Osteocyte (in vitro differentiated cells): ENCODE measurements at regions not wholly inside any gene's neighbourhood (a gene's known extent, or its start where the extent isn't known, plus 50 kb on each side); places are given as distances from the start of the nearest gene placed in this dataset.

Experiments used
- DNase-seq: peaks from one replicate; pipeline ENCODE4 v3.0.0; 2021; ENCODE audit warnings: mixed read lengths; ENCODE audit not compliant: unreplicated experiment; ENCODE audit errors: extremely low spot score
- H3K27ac Mint-ChIP-seq: one replicate; pipeline ENCODE4 v1.8.0; 2021; ENCODE audit warnings: mild to moderate bottlenecking, mixed read lengths; ENCODE audit not compliant: unreplicated experiment
- H3K27me3 Mint-ChIP-seq: one replicate; pipeline ENCODE4 v1.8.0; 2021; ENCODE audit warnings: mixed read lengths; ENCODE audit not compliant: unreplicated experiment
- H3K36me3 Mint-ChIP-seq: one replicate; pipeline ENCODE4 v1.8.0; 2021; ENCODE audit warnings: mixed read lengths; ENCODE audit not compliant: unreplicated experiment
- H3K4me1 Mint-ChIP-seq: one replicate; pipeline ENCODE4 v1.8.0; 2021; ENCODE audit warnings: mixed read lengths; ENCODE audit not compliant: unreplicated experiment
- H3K4me3 Mint-ChIP-seq: one replicate; pipeline ENCODE4 v1.8.0; 2021; ENCODE audit warnings: mild to moderate bottlenecking, moderate library complexity, mixed read lengths; ENCODE audit not compliant: unreplicated experiment
- H3K9me3 Mint-ChIP-seq: one replicate; pipeline ENCODE4 v1.8.0; 2021; ENCODE audit warnings: mixed read lengths; ENCODE audit not compliant: unreplicated experiment
- TF ChIP-seq, protein P1 (sequence below): fragments of 200-600 bp; sonication (generic); IDR thresholded peaks from 2 replicates; pipeline ENCODE4 v1.5.0; 2021; ENCODE audit warnings: antibody characterized with exemption, mild to moderate bottlenecking, moderate library complexity

DNA sequence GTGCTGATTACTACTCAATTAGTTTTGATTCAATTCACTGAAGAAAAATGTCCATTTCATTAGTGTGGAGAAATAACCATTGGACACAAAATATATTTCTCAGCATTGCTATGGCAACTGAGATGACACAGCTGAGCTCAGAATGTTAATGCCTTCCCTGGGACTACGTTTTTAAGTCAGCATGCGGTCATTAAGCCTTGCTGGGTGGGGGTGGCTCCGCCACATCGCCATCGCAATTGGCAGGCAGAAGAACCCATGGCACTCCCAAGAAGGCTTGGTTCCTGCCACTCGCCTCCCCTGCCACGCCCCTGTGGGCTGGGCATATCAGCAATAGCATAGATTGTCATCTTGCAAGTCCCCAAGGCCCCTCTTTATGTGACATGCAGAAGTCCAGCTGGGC, 256.7 kb upstream of the CAMK1G start:
- Mint-ChIP-seq H3K4me1 (no peaks in the 10 kb centered on the region), H3K27ac (no peak overlapping the region), H3K36me3 (no peaks in the 10 kb centered on the region), H3K27me3 (peaks cover 22% of the 10 kb centered on the region), H3K9me3 (no peaks in the 10 kb centered on the region), H3K4me3 (no peak overlapping the region)
- DNase-seq = no peak
- TF ChIP-seq, protein P1, sequence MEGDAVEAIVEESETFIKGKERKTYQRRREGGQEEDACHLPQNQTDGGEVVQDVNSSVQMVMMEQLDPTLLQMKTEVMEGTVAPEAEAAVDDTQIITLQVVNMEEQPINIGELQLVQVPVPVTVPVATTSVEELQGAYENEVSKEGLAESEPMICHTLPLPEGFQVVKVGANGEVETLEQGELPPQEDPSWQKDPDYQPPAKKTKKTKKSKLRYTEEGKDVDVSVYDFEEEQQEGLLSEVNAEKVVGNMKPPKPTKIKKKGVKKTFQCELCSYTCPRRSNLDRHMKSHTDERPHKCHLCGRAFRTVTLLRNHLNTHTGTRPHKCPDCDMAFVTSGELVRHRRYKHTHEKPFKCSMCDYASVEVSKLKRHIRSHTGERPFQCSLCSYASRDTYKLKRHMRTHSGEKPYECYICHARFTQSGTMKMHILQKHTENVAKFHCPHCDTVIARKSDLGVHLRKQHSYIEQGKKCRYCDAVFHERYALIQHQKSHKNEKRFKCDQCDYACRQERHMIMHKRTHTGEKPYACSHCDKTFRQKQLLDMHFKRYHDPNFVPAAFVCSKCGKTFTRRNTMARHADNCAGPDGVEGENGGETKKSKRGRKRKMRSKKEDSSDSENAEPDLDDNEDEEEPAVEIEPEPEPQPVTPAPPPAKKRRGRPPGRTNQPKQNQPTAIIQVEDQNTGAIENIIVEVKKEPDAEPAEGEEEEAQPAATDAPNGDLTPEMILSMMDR = no peak

DNA sequence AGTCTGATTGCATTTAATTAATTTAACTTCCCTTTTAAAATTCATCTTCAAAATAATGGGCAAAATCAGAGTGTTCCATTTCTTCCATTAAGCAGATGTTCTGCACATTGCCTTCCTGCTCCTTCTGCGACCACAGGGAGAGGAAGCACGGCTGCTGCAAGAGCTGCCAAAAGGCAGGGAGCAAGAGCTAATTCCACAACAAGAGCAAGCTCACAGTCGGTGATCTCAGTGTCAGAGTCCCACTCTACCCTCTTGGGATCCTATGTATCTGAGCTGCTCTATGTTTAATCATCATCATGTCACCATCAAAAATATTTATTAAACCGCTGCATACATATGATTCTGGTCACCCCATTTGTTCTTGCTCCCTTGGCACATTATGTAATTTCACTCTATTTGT, 255.3 kb upstream of the CAMK1G start:
- no peak overlapping the region for H3K4me3 Mint-ChIP-seq
- TF ChIP-seq, protein P1 = no peak
- H3K27ac Mint-ChIP-seq = no peak overlapping the region
- no peak for DNase-seq
- peaks cover 25% of the 10 kb centered on the region for H3K27me3 Mint-ChIP-seq
- H3K9me3 Mint-ChIP-seq = no peaks in the 10 kb centered on the region
- H3K4me1 Mint-ChIP-seq = no peaks in the 10 kb centered on the region
- no peaks in the 10 kb centered on the region for H3K36me3 Mint-ChIP-seq

DNA sequence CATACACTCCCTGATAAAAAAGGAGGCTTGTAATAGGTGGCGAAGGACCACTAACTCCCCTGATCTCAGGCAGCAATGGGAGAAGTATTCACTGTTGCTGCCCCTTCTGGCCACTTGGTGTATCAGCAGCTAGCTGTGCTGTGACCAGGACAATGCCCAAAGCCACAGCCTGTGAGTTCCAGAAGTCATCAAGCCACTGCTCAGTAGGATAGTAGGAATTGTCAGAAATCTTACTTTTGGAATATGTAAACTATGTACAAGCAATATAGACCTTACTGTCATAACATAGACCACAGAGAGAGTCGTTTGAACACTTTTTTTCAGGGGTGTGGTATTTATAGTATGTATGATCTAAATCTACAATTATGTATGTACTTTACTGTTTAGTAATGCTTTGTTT, 248.3 kb upstream of the CAMK1G start:
- TF ChIP-seq, protein P1 = peak; percentile 74
- Mint-ChIP-seq H3K9me3 (no peaks in the 10 kb centered on the region), H3K27me3 (peaks cover 41% of the 10 kb centered on the region), H3K36me3 (no peaks in the 10 kb centered on the region), H3K4me3 (no peak overlapping the region), H3K4me1 (no peaks in the 10 kb centered on the region), H3K27ac (no peak overlapping the region)
- no peak for DNase-seq

DNA sequence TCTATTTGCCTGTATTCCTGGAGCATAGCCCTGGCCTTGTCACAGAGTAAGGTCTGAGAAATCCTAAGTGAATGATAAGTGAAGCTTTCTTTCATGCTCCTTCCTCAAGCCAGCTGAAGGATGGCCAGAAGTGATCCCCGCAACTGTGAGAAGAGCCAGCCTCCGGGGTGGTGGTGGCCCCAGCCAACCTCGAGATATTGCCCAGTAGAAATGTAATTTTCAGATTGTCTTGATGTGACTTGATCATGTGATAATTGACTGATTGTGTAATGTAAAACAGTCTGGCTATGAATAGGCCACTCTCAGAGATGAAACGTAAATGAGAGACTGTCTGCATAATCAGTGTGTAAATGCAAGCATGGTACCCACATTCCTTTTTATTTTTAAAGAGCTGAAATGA, 242.4 kb upstream of the CAMK1G start:
- no peak for DNase-seq
- H3K27me3 Mint-ChIP-seq = peaks cover 40% of the 10 kb centered on the region
- H3K36me3 Mint-ChIP-seq = no peaks in the 10 kb centered on the region
- no peaks in the 10 kb centered on the region for H3K9me3 Mint-ChIP-seq
- H3K4me1 Mint-ChIP-seq = no peaks in the 10 kb centered on the region
- TF ChIP-seq, protein P1 = no peak
- no peak overlapping the region for H3K27ac Mint-ChIP-seq
- H3K4me3 Mint-ChIP-seq = no peak overlapping the region

DNA sequence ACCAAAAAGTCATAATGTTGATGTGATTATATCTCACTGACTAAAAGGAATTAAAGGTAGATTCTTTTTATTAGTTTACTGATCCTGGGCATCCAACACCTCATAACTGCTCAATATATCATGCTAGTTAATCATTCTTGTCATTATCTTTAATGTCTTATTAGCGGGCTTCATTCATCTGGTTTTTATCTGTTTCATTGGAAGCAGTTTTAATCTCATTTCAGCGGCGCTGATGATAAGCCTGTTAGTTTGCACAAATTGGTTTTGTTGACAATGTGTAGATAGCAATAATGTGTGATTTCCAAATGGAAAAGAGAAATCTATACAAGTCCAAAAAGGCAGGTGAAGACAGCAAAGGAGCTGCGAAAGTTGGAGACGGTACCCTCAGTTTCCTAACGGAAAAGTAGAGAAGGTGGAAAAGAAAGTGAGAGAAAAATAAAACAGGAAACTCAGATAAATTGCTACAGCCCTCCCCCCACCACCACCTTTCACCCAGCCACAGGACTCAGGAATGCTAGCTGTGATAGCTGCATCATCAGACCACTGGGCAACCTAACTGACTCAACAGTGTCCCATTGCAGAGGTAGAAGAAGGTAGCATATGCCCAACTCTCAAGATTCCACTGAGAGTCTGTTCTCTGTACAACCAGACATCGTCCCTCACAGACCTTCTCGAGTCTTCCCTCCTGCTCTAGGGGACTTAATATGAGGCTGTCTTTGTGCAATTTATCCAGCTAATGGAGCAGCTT, 241.7 kb upstream of the CAMK1G start:
- no peaks in the 10 kb centered on the region for H3K4me1 Mint-ChIP-seq
- H3K9me3 Mint-ChIP-seq = no peaks in the 10 kb centered on the region
- peaks cover 40% of the 10 kb centered on the region for H3K27me3 Mint-ChIP-seq
- DNase-seq = no peak
- TF ChIP-seq, protein P1 = no peak
- H3K4me3 Mint-ChIP-seq = no peak overlapping the region
- no peak overlapping the region for H3K27ac Mint-ChIP-seq
- no peaks in the 10 kb centered on the region for H3K36me3 Mint-ChIP-seq
